Thoracic aorta (tissue), 2 donors: ENCODE measurements at regions not wholly inside any gene's neighbourhood (a gene's known extent, or its start where the extent isn't known, plus 50 kb on each side); places are given as distances from the start of the nearest gene placed in this dataset.

Experiments used
- ATAC-seq: fragments of 150-250 bp; one replicate; pipeline ENCODE4 v1.8.0; 2017; ENCODE audit warnings: low read depth; ENCODE audit not compliant: insufficient number of reproducible peaks, low FRiP score
- DNase-seq: peaks from one replicate; pipeline ENCODE4 v3.0.0-alpha.2; 2020; ENCODE audit warnings: low spot score
- H3K27ac ChIP-seq, 2 donors: fragments of 200-600 bp; sonication (generic); 1 replicate in 1 of 2; 2 replicates in 1 of 2; pipeline ENCODE4 v1.5.1; 2016; ENCODE audit warnings: mild to moderate bottlenecking in 2 of 2, moderate library complexity in 2 of 2
- H3K27me3 ChIP-seq: fragments of 200-600 bp; sonication (generic); replicated peaks from 2 replicates; pipeline ENCODE4 v1.6.0; 2016; ENCODE audit warnings: mild to moderate bottlenecking; ENCODE audit not compliant: insufficient read depth
- H3K36me3 ChIP-seq: fragments of 200-600 bp; sonication (generic); one replicate; pipeline ENCODE4 v1.5.1; 2016
- H3K4me1 ChIP-seq, 2 donors: fragments of 200-600 bp; sonication (generic); 1 replicate in 1 of 2; 2 replicates in 1 of 2; pipeline versions ENCODE4 v1.5.1 to v1.6.0; 2016; ENCODE audit warnings: low read depth in 2 of 2, mild to moderate bottlenecking in 1 of 2; ENCODE audit not compliant: control insufficient read depth in 1 of 2
- H3K4me3 ChIP-seq: fragments of 200-600 bp; sonication (generic); 2 replicates; pipeline ENCODE4 v1.5.1; 2016; ENCODE audit warnings: mild to moderate bottlenecking
- H3K9me3 ChIP-seq: fragments of 200-600 bp; sonication (generic); 2 replicates; pipeline ENCODE4 v1.5.1; 2016
- CTCF ChIP-seq: fragments of 200-600 bp; sonication (generic); IDR thresholded peaks from one replicate; pipeline ENCODE4 v1.5.1; 2019; ENCODE audit warnings: antibody characterized with exemption

GRCh38 chr16:18013863-18014262 is 322.7 kb downstream of the NPIPA8 start:
- Histone ChIP-seq H3K4me3 (no peak overlapping the region), H3K4me1 (no peaks in the 10 kb centered on the region), H3K36me3 (no peaks in the 10 kb centered on the region), H3K9me3 (no peaks in the 10 kb centered on the region), H3K27me3 (no peaks in the 10 kb centered on the region), H3K27ac (no peak overlapping the region)
- no peak for TF ChIP-seq CTCF
- DNase-seq: no peak
- no peak for ATAC-seq

GRCh38 chr16:18008356-18008755 is 328.2 kb downstream of the NPIPA8 start:
- Histone ChIP-seq H3K27ac (no peak overlapping the region), H3K4me3 (no peak overlapping the region), H3K9me3 (no peaks in the 10 kb centered on the region), H3K4me1 (no peaks in the 10 kb centered on the region), H3K36me3 (no peaks in the 10 kb centered on the region), H3K27me3 (no peaks in the 10 kb centered on the region)
- DNase-seq: no peak
- ATAC-seq: no peak
- TF ChIP-seq CTCF: no peak

- no peak for TF ChIP-seq CTCF
- Histone ChIP-seq H3K4me3 (no peak overlapping the region), H3K27me3 (no peaks in the 10 kb centered on the region), H3K9me3 (no peaks in the 10 kb centered on the region), H3K36me3 (no peaks in the 10 kb centered on the region), H3K27ac (no peak overlapping the region), H3K4me1 (no peaks in the 10 kb centered on the region)
- ATAC-seq (no peak), DNase-seq (no peak)
Observed at GRCh38 chr16:18003033-18003432, 333.5 kb downstream of the NPIPA8 start.

- no peaks in the 10 kb centered on the region for H3K36me3 ChIP-seq
- no peak overlapping the region for H3K27ac ChIP-seq
- no peaks in the 10 kb centered on the region for H3K27me3 ChIP-seq
- no peaks in the 10 kb centered on the region for H3K4me1 ChIP-seq
- no peak for DNase-seq
- no peak for ATAC-seq
- no peaks in the 10 kb centered on the region for H3K9me3 ChIP-seq
- no peak overlapping the region for H3K4me3 ChIP-seq
- no peak for TF ChIP-seq CTCF
Observed at GRCh38 chr16:17998996-17999395, 337.5 kb downstream of the NPIPA8 start.

GRCh38 chr16:17998550-17998949 is 338.0 kb downstream of the NPIPA8 start:
- Histone ChIP-seq H3K9me3 (no peaks in the 10 kb centered on the region), H3K4me1 (no peaks in the 10 kb centered on the region), H3K27ac (no peak overlapping the region), H3K4me3 (no peak overlapping the region), H3K36me3 (no peaks in the 10 kb centered on the region), H3K27me3 (no peaks in the 10 kb centered on the region)
- TF ChIP-seq CTCF: no peak
- no peak for ATAC-seq
- no peak for DNase-seq
